ENCODE measurements at regions not wholly inside any gene's neighbourhood (a gene's known extent, or its start where the extent isn't known, plus 50 kb on each side); places are given as distances from the start of the nearest gene placed in this dataset.
A peak's percentile ranks its signal among the peaks of the same experiment; 100 is the strongest.

GRCh38 chr4:30837131-30837539 is 117.0 kb downstream of the PCDH7 start:
- TF ChIP-seq FOXM1 (IDR thresholded peaks at IDR 0.05; ENCODE audit: borderline replicate concordance, low read depth) (peak; percentile 99), REST (IDR thresholded peaks at IDR 0.05; ENCODE audit: low read depth) (no peak), CREB1 (IDR thresholded peaks at IDR 0.05; ENCODE audit: low read depth) (no peak), YY1 (IDR thresholded peaks at IDR 0.05; ENCODE audit: low read depth) (no peak), TAF1 (IDR thresholded peaks at IDR 0.05; ENCODE audit: low read depth) (no peak), EGR1 (IDR thresholded peaks at IDR 0.05) (no peak), ZBTB7A (IDR thresholded peaks at IDR 0.05; ENCODE audit: low read depth) (no peak), CEBPB (IDR thresholded peaks at IDR 0.05) (peak; percentile 82), MAX (IDR thresholded peaks at IDR 0.05) (peak; percentile 73; the same call in 1 of the 2 replicates), TEAD4 (IDR thresholded peaks at IDR 0.05) (peak; percentile 98), NFIC (IDR thresholded peaks at IDR 0.05) (peak; percentile 95), RAD21 (IDR thresholded peaks at IDR 0.05; ENCODE audit: low read depth) (peak; percentile 40), EP300 (IDR thresholded peaks at IDR 0.05; ENCODE audit: borderline replicate concordance) (peak; percentile 99), TCF12 (IDR thresholded peaks at IDR 0.05; ENCODE audit: low read depth) (peak; percentile 98), USF1 (IDR thresholded peaks at IDR 0.05) (peak; percentile 25; the same call in 1 of the 2 replicates)

GRCh38 chr4:30837861-30838260 is 117.7 kb downstream of the PCDH7 start:
- TF ChIP-seq TEAD4 (IDR thresholded peaks at IDR 0.05) (no peak), MAX (IDR thresholded peaks at IDR 0.05) (no peak), RAD21 (IDR thresholded peaks at IDR 0.05; ENCODE audit: low read depth) (no peak)

- no peak for TF ChIP-seq FOXM1 (IDR thresholded peaks at IDR 0.05; ENCODE audit: borderline replicate concordance, low read depth)
- no peak for TF ChIP-seq RAD21 (IDR thresholded peaks at IDR 0.05; ENCODE audit: low read depth)
- no peak for TF ChIP-seq MAX (IDR thresholded peaks at IDR 0.05)
- no peak for TF ChIP-seq CEBPB (IDR thresholded peaks at IDR 0.05)
- no peak for TF ChIP-seq TEAD4 (IDR thresholded peaks at IDR 0.05)
- TF ChIP-seq YY1 (IDR thresholded peaks at IDR 0.05; ENCODE audit: low read depth): no peak
- TF ChIP-seq ZBTB7A (IDR thresholded peaks at IDR 0.05; ENCODE audit: low read depth): no peak
- no peak for TF ChIP-seq REST (IDR thresholded peaks at IDR 0.05; ENCODE audit: low read depth)
- TF ChIP-seq EP300 (IDR thresholded peaks at IDR 0.05; ENCODE audit: borderline replicate concordance): no peak
Observed at GRCh38 chr4:30838331-30838730, 118.2 kb downstream of the PCDH7 start.

GRCh38 chr4:30839583-30840520 is 119.7 kb downstream of the PCDH7 start:
- TF ChIP-seq USF1 (IDR thresholded peaks at IDR 0.05) (no peak), TCF12 (IDR thresholded peaks at IDR 0.05; ENCODE audit: low read depth) (peak; percentile 94), MAX (IDR thresholded peaks at IDR 0.05) (peak; percentile 23; the same call in 1 of the 2 replicates), EGR1 (IDR thresholded peaks at IDR 0.05) (no peak), TEAD4 (IDR thresholded peaks at IDR 0.05) (peak; percentile 92), EP300 (IDR thresholded peaks at IDR 0.05; ENCODE audit: borderline replicate concordance) (peak; percentile 97), FOXM1 (IDR thresholded peaks at IDR 0.05; ENCODE audit: borderline replicate concordance, low read depth) (peak; percentile 93), CREB1 (IDR thresholded peaks at IDR 0.05; ENCODE audit: low read depth) (peak; percentile 24; the same call in 1 of the 2 replicates), CEBPB (IDR thresholded peaks at IDR 0.05) (peak; percentile 35; the same call in 1 of the 2 replicates), RAD21 (IDR thresholded peaks at IDR 0.05; ENCODE audit: low read depth) (no peak), REST (IDR thresholded peaks at IDR 0.05; ENCODE audit: low read depth) (no peak), TAF1 (IDR thresholded peaks at IDR 0.05; ENCODE audit: low read depth) (no peak), ZBTB7A (IDR thresholded peaks at IDR 0.05; ENCODE audit: low read depth) (no peak), YY1 (IDR thresholded peaks at IDR 0.05; ENCODE audit: low read depth) (no peak), NFIC (IDR thresholded peaks at IDR 0.05) (peak; percentile 98)
